ENCODE measurements at regions not wholly inside any gene's neighbourhood (a gene's known extent, or its start where the extent isn't known, plus 50 kb on each side); places are given as distances from the start of the nearest gene placed in this dataset.
"Not testable (repeated sequence)": the region's sequence is repeated elsewhere in the genome, so short reads cannot be mapped to it uniquely, and the experiment has no call there.

- no peak for DNase-seq (ENCODE audit: low read depth in 2 of 2)
Observed at GRCh38 chr6:137545073-137545472, 50.9 kb upstream of the OLIG3 start.

DNA sequence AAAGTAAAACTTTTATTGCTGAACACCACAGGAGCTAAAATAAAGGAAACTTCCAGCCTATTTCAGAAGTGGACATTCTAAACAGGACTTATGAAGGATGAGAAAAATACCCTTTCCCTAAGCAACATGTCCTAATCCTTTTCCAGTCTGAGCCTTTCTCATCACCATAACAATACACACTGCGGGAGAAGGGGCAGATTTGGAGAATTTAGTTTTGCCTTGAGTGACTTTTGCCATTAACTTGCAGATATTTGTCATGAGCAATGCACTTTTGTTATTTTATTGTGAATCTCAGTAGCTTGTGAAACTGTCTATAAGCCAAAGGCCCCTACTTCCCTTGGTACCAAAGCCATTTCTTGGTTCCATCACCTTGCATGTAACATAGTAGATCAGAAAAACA is 53.0 kb upstream of the OLIG3 start:
- DNase-seq (ENCODE audit: low read depth in 2 of 2) = no peak

DNA sequence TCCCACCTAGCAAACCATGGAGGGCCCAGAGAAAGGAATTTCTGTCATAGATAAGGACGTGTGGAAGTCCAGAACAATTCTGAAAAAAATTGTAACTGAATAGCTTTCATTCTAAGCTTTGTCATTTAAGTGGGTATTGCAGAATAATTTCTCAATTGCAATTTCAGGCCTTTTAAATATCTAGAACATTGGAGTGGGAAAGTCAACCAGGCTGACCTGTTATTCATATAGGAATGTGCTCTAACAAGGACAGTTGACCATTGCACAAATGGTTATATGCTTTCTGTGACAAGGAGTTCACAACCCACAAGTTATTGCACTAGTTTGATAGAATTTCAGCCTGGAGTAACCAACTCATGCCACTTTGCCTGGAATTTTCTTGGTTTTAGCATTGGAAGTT is 53.4 kb upstream of the OLIG3 start:
- no peak for DNase-seq (ENCODE audit: low read depth in 2 of 2)

DNA sequence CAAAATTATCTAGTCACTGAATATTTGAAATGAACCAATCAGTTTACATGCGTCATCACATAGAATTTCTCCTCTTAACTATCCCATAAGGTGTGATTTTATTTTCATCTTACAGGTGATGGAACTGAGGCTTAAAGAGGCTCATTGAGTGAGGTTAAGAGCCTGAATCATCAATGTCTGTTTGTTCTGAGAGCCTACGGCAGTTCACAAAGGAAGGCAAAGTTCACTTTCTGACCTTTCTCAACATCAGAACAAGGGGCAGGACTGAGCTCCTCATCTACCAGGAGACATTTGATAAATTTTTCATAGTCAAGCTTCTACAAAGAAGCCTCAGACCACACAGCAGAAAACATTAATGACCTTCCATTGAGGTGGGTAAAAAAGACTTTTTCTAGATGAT is 54.9 kb upstream of the OLIG3 start:
- no peak for DNase-seq (ENCODE audit: low read depth in 2 of 2)

DNA sequence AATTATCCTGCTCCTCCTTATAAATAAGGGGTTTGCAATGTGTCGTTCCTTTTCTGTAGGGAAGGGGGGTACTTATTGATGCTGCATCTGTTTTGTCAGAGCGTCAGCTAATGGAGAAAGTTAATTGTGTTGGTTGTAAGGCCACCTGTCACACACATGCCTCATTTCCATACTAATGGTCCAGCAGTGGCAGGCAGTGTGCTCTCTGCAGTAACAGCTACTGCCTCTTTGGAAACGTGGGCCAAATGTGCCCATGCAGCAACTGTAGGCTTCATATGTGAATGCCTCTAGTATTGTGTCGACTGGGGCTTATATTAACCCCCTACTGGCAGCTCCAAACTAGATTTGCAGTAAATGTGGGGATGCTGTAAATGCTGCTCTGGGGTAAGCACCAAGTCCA is 56.3 kb upstream of the OLIG3 start:
- DNase-seq (ENCODE audit: low read depth in 2 of 2) = no peak

DNA sequence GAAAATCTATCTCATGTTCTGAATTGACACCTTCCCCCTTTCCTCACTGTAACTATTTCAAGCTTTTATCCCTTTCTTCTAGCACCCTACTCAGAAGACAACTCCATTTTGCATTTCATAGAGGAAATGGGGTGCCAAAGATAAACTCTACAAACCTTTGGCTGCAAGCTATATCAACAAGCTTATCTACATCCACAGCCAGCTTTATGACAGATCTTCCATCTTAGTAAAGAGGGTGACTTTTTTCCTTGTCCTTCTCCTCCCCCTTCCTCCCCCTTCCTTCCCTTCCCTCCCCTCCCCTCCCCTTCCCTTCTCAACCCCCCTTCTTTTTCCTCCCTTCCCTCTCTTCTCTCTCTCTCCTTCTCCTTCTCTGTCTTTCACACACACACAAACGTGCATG is 58.0 kb upstream of the OLIG3 start:
- DNase-seq (ENCODE audit: low read depth in 2 of 2) = no peak

GRCh38 chr6:137552809-137553208 is 58.6 kb upstream of the OLIG3 start:
- DNase-seq (ENCODE audit: low read depth in 2 of 2) = no peak

DNA sequence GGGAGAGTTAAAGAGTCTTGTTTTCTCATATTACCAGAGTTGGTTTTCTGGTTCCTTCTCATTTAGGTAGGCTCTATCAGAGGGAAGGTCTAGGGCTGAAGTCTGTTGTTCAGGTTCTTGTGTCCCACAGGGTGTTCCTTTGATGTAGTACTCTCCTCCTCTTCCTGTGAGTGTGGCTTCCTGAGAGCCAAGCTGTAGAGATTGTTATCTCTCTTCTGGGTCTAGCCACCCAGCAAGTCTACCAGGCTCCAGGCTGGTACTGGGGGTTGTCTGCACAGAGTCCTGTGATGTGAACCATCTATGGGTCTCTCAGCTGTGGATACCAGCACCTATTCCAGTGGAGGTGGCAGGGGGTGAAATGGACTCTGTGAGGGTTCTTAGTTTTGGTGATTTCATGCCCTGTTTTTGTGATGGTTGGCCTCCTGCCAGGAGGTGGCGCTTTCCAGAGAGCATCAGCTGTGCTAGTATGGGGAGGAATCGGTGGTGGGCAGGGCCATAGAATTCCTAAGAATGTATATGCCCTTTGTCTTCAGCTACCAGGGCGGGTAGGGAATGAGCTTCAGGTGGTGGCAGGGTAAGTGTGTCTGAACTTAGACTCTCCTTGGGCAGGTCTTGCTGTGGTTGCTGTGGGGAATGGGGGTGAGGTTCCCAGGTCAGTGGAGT is 65.5 kb upstream of the OLIG3 start:
- not testable (repeated sequence) for DNase-seq (ENCODE audit: low read depth in 2 of 2)

GRCh38 chr6:137560184-137560563 is 66.0 kb upstream of the OLIG3 start:
- no peak for DNase-seq (ENCODE audit: low read depth in 2 of 2)

DNA sequence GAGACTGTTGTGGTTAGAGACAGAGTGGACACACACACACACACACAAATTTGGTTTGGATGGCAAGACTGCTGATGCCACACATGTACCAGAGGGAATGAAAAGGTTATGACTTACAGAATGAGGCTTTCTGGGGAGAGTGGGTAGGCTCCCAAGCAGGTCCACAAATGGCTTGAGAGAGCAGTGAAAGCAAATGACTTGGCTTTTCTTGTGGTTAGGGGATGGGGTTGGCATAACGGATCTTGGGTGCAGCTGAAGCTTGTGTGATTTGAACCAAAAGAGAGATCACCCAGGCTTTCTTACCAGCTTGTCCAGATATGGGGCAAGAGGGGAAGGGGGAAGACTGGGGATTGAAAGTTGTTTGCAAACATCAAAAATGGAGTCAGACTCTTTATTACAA is 73.9 kb upstream of the OLIG3 start:
- DNase-seq (ENCODE audit: low read depth in 2 of 2) = no peak

GRCh38 chr6:137570393-137570792 is 76.2 kb upstream of the OLIG3 start:
- DNase-seq (ENCODE audit: low read depth in 2 of 2) = no peak

GRCh38 chr6:137571854-137572253 is 77.7 kb upstream of the OLIG3 start:
- peak; percentile 24 to 44 for DNase-seq (ENCODE audit: low read depth in 2 of 2)

DNA sequence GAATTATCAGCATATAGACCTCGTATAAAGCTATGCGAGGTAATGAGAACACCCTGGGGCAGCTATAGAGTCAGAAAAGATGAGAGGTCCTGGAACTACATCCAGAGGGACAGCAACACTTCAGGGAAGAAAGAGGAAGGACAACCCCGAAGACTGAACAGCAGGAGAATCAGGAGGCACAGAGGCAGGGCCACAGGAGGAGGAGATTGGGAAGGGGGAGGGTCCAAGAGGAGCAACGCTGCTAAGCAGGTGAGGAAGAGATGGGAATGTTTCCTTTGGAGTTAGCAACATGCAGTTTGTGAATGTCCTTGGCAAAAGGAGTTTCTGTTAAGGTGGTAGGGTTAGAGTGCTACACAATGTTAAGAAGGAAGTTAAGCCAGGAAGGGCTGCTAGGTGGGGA is 79.5 kb upstream of the OLIG3 start:
- DNase-seq (ENCODE audit: low read depth in 2 of 2) = no peak

GRCh38 chr6:137579612-137580011 is 85.4 kb upstream of the OLIG3 start:
- no peak for DNase-seq (ENCODE audit: low read depth in 2 of 2)

DNA sequence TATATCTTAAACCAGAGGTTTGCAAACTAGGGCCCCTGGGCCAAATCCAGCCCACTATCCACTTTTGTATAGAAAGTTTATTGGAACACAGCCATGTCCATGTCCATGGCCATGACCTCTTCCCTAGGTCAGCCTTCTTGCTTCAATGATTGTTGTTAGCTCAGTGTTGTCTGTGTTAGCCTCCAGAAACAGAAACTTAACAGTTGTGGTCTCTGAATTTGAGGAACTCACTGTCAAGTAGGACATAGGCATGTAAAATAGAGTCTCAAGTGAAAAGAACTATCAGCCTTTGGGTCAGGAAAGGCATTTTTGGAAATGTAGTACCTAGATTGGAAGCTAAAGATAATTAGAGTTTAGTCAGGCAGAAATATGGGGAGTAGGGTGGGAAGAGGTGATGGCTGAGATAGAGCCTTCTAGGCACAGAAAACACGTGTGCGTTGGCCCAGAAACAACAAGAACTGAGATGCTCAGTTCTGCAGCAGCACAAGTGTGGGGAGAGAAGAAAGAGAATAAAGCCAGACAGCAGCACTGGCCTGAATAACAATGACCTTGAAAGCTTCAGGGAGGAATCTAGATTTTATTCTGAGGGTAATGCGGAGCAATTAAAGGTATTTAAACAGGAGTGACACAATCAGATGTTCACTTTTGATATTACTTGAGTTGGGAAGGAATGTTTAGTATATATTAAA is 87.0 kb upstream of the OLIG3 start:
- no peak for DNase-seq (ENCODE audit: low read depth in 2 of 2)

DNA sequence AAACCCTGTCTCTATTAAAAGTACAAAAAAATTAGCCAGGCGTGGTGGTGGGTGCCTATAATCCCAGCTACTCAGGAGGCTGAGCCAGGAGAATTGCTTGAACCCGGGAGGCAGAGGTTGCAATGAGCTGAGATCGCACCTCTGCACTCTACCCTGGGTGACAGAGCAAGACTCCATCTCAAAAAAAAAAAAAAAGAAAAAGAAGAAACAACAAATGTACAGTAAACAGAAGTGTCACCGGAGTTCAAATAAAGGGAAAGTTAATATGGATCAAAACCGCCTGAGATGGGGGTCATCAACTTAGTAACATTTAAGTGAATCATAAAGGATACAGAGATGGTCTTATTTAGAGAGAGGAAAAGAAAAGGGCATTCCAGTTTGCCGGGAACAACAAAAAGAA is 89.3 kb upstream of the OLIG3 start:
- DNase-seq (ENCODE audit: low read depth in 2 of 2) = not testable (repeated sequence)

- DNase-seq (ENCODE audit: low read depth in 2 of 2) = no peak
Observed at GRCh38 chr6:137588472-137588871, 94.3 kb upstream of the OLIG3 start.

DNA sequence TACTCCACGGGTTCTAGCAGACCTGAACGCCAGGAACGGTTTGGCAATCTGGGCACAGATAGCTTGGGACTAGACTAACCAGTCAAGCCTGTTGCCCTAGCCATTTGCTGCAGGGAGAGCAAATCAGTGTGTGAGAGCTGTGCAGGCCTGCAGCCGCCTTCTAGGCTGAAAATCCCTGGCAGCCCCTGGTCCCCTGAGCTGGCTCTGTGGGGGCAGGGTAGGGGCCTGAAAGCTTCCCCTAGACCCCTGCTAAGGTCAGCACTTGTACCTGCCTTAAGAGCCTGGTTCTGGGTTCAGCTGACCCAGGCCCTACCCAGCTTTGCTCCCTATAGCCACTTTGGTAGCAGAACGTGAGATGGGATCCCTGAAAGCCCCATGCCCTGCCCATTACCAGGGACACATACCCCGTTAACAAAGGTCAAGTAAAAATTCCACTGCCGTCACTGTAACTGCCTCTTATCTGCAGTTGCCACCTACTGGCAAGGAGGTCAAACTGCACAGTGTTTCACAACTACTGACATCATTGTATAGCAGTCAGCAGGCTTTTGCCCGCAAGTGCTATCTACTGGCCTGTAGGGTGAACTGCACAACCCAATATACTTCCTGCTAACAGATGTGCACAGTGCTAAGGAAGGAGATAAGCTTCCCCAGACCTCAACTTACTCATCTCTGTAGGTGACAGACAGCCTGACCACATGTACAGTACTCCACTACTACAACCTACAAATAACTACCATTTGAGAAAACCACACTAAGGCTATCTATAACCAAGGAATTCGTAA is 95.1 kb upstream of the OLIG3 start:
- DNase-seq (ENCODE audit: low read depth in 2 of 2) = peak in 1 of 2 donors; percentile 24

- no peak for DNase-seq (ENCODE audit: low read depth in 2 of 2)
Observed at GRCh38 chr6:137590684-137591083, 96.5 kb upstream of the OLIG3 start.

DNA sequence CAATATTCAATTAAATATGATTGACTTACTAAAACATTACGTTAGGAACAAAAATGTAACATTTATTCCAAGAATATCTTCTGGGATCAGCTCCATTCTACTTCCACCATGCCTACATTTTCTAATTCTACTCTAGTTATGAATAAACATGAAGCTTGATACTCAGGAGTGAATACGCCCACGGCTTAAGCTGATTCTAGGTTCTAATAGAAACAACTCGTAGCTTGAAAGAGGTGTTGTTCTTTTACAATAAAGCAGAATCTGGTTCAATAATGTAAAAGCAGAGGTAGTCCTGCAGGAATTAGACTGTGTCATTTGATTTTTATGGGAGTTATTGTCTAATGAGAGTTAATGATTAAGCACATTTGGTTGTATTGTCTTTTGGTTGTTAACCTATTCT is 107.3 kb upstream of the OLIG3 start:
- DNase-seq (ENCODE audit: low read depth in 2 of 2) = no peak

- DNase-seq (ENCODE audit: low read depth in 2 of 2) = no peak
Observed at GRCh38 chr6:137602313-137603197, 108.4 kb upstream of the OLIG3 start.

GRCh38 chr6:137610702-137611101 is 116.5 kb upstream of the OLIG3 start:
- no peak for DNase-seq (ENCODE audit: low read depth in 2 of 2)
